IMR-90 (cell line): ENCODE measurements at regions not wholly inside any gene's neighbourhood (a gene's known extent, or its start where the extent isn't known, plus 50 kb on each side); places are given as distances from the start of the nearest gene placed in this dataset.

Experiments
- ATAC-seq: fragments of 200-7000 bp; cut with Tn5 transposase; 2 replicates; pipeline ENCODE4 v1.9.1; 2020; ENCODE audit warnings: low read depth, mild to moderate bottlenecking, moderate library complexity
- BruUV-seq: library from RNA; stranded (reverse); fragments of 400-500 nt; replicated peaks from 2 replicates; lab custom pipeline; 2021; lab: Mats Ljungman, UMichigan
- CTCF ChIA-PET: fragments of 300-600 bp; formaldehyde crosslinking; extraction: SDS; loops from one replicate; lab custom pipeline; 2021; ENCODE audit warnings: antibody characterized with exemption; lab: Yijun Ruan, JAX
- POLR2A ChIA-PET: fragments of 300-600 bp; sonication (Branson Sonifier 250); formaldehyde crosslinking; loops from one replicate; lab custom pipeline; 2022; ENCODE audit warnings: antibody characterized with exemption; ENCODE audit not compliant: unreplicated experiment; lab: Charles Lee
- DNase-seq: peaks from one replicate; pipeline ENCODE4 v3.0.0; 2013
- H2AFZ ChIP-seq: replicated peaks from 2 replicates; pipeline ENCODE3; 2013; ENCODE audit warnings: low read length, mild to moderate bottlenecking; ENCODE audit not compliant: poor library complexity
- H2AK5ac ChIP-seq: 2 replicates; pipeline ENCODE4 v1.6.1; 2013; ENCODE audit warnings: low read depth, low read length, inconsistent platforms
- H2AK9ac ChIP-seq: replicated peaks from 2 replicates; pipeline ENCODE3; 2013; ENCODE audit warnings: mild to moderate bottlenecking, low read depth, low read length, moderate library complexity; ENCODE audit not compliant: poor library complexity
- H2BK120ac ChIP-seq: 2 replicates; pipeline ENCODE4 v1.6.1; 2013; ENCODE audit warnings: low read depth, low read length, inconsistent platforms
- H2BK15ac ChIP-seq: 3 replicates; pipeline ENCODE4 v1.6.1; 2013; ENCODE audit warnings: low read depth, low read length, inconsistent platforms
- H2BK20ac ChIP-seq: 2 replicates; pipeline ENCODE4 v1.6.1; 2013; ENCODE audit warnings: low read depth, mild to moderate bottlenecking, inconsistent platforms, low read length, moderate library complexity
- H2BK5ac ChIP-seq: 2 replicates; pipeline ENCODE4 v1.6.1; 2013; ENCODE audit warnings: mild to moderate bottlenecking, low read depth, low read length, inconsistent platforms; ENCODE audit not compliant: poor library complexity, severe bottlenecking
- H3K14ac ChIP-seq: replicated peaks from 2 replicates; pipeline ENCODE4 v1.6.1; 2013; ENCODE audit warnings: low read depth, low read length, inconsistent platforms
- H3K18ac ChIP-seq: 2 replicates; pipeline ENCODE4 v1.6.1; 2013; ENCODE audit warnings: low read depth, low read length, control low read depth
- H3K23ac ChIP-seq: 2 replicates; pipeline ENCODE4 v1.6.1; 2013; ENCODE audit warnings: low read depth, low read length, inconsistent platforms
- H3K27ac ChIP-seq: 2 replicates; pipeline ENCODE4 v1.5.1; 2013; ENCODE audit warnings: mild to moderate bottlenecking, control low read depth, low read length; ENCODE audit not compliant: insufficient read depth
- H3K27me3 ChIP-seq: 2 replicates; pipeline ENCODE4 v1.6.1; 2013; ENCODE audit warnings: low read length; ENCODE audit not compliant: control insufficient read depth, insufficient read depth
- H3K36me3 ChIP-seq: 2 replicates; pipeline ENCODE4 v1.6.1; 2013; ENCODE audit warnings: low read length, mixed read lengths; ENCODE audit not compliant: control insufficient read depth, insufficient read depth
- H3K4ac ChIP-seq: 2 replicates; pipeline ENCODE4 v1.6.1; 2013; ENCODE audit warnings: low read depth, low read length, inconsistent platforms
- H3K4me1 ChIP-seq: 2 replicates; pipeline ENCODE4 v1.6.1; 2013; ENCODE audit warnings: low read length, mixed read lengths; ENCODE audit not compliant: control insufficient read depth, insufficient read depth
- H3K4me2 ChIP-seq: 2 replicates; pipeline ENCODE4 v1.6.1; 2013; ENCODE audit warnings: low read depth, mild to moderate bottlenecking, control low read depth, low read length, moderate library complexity
- H3K4me3 ChIP-seq: 2 replicates; pipeline ENCODE4 v1.5.1; 2013; ENCODE audit warnings: low read depth, mild to moderate bottlenecking, control low read depth, low read length, moderate library complexity; ENCODE audit not compliant: insufficient read depth
- H3K56ac ChIP-seq: 2 replicates; pipeline ENCODE4 v1.6.1; 2013; ENCODE audit warnings: low read length, inconsistent platforms; ENCODE audit not compliant: insufficient read depth; ENCODE audit errors: extremely low read depth
- H3K79me1 ChIP-seq, 2 experiments: 2 replicates each; pipeline ENCODE4 v1.6.1; 2013; ENCODE audit warnings: low read length in 2 of 2, inconsistent platforms in 1 of 2, low read depth in 1 of 2
- H3K9ac ChIP-seq: 2 replicates; pipeline ENCODE4 v1.6.1; 2013; ENCODE audit warnings: low read depth, low read length, control low read depth
- H3K9me1 ChIP-seq: 2 replicates; pipeline ENCODE4 v1.6.1; 2013; ENCODE audit warnings: low read length, inconsistent platforms; ENCODE audit not compliant: insufficient read depth
- H3K9me3 ChIP-seq: 2 replicates; pipeline ENCODE4 v1.6.1; 2013; ENCODE audit warnings: low read length; ENCODE audit not compliant: control insufficient read depth, insufficient read depth
- H4K20me1 ChIP-seq: 2 replicates; pipeline ENCODE4 v1.6.1; 2013; ENCODE audit warnings: low read length, inconsistent platforms; ENCODE audit not compliant: insufficient read depth
- H4K5ac ChIP-seq: 2 replicates; pipeline ENCODE4 v1.6.1; 2013; ENCODE audit warnings: mild to moderate bottlenecking, low read depth, low read length, control low read depth
- H4K8ac ChIP-seq, 2 experiments: 2 replicates each; pipeline ENCODE4 v1.6.1; 2013; ENCODE audit warnings: low read depth in 2 of 2, low read length in 2 of 2, control low read depth in 1 of 2, inconsistent platforms in 1 of 2
- H4K91ac ChIP-seq: 2 replicates; pipeline ENCODE4 v1.6.1; 2013; ENCODE audit warnings: low read depth, low read length, inconsistent platforms; ENCODE audit not compliant: insufficient read depth
- SMC3 ChIP-seq: fragments of 150-350 bp; IDR thresholded peaks from 2 replicates; pipeline ENCODE4 v1.6.1; 2016; ENCODE audit warnings: low read depth, mild to moderate bottlenecking, antibody characterized with exemption, low read length, moderate library complexity
- WGBS, 2 experiments: methylation state at CpG; one replicate each; pipeline versions ENCODE4 v1.1.5 to v1.1.7; 2013; ENCODE audit warnings: missing lambda C conversion rate in 2 of 2; ENCODE audit not compliant: insufficient read length in 1 of 2; ENCODE audit errors: extremely low coverage in 2 of 2; 5-methylcytosine and 5-hydroxymethylcytosine counted together
- dilution Hi-C: fragments of 300-500 bp; cut with HindIII; formaldehyde crosslinking; loops from one replicate; pipeline ENCODE4 v1.14.3; 2018; ENCODE audit warnings: low sequenced_read_pairs; ENCODE audit not compliant: unreplicated experiment
- in situ Hi-C: fragments of 300-500 bp; cut with MboI; formaldehyde crosslinking; loops from 3 replicates; pipeline ENCODE4 v1.14.3; 2019; ENCODE audit warnings: low sequenced_read_pairs, inconsistent platforms, mixed read lengths
- intact Hi-C: fragments of 100-400 bp; cut with micrococcal nuclease; formaldehyde crosslinking; loops from 2 replicates; pipeline ENCODE4 v1.10.0; 2022

DNA sequence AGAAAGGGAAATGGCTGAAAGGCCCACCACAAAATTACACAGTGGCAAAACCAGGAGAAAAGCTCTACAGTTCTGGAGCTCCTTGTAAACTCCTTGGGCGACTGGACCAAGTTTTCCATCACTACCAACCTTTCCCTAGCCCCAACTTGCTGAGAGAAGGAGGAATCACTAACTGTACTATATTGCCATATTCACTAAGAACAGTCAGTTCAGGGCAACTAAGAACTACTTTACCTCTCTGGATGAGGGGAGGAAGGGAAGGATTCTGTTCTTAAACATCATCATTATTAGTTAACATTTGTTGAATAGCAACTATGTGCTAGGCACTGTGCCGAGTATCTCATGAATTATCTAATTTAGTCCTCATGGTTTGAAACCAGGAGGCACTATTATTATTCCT is 98.1 kb upstream of the SVIL start:
- Histone ChIP-seq H3K14ac (peak overlapping the region; percentile 12; the same call in 1 of the 2 replicates), H2BK20ac (no peak overlapping the region), H3K18ac (no peak overlapping the region), H3K36me3 (peaks cover 2% of the 10 kb centered on the region; the same call in 1 of the 2 replicates), H2BK5ac (no peak overlapping the region), H3K4me2 (no peak overlapping the region), H4K91ac (no peak overlapping the region), H3K4me1 (peaks cover 8% of the 10 kb centered on the region), H3K4ac (no peak overlapping the region), H3K79me1 (peaks cover 41 to 68% of the 10 kb centered on the region in 2 experiments), H2AFZ (no peak overlapping the region), H4K8ac (0 out of 4 replicates have a peak overlapping the region, but pooled peaks of 1 of the 2 experiments have one; percentile 9), H4K20me1 (peaks cover 59% of the 10 kb centered on the region), H3K4me3 (no peak overlapping the region), H4K5ac (no peak overlapping the region), H3K27me3 (no peaks in the 10 kb centered on the region), H2BK120ac (no peak overlapping the region), H3K56ac (no peak overlapping the region), H3K23ac (peak overlapping the region; percentile 39; the same call in 1 of the 2 replicates), H2AK9ac (no peak overlapping the region), H3K9me3 (no peaks in the 10 kb centered on the region), H2BK15ac (no peak overlapping the region), H3K27ac (no peak overlapping the region), H2AK5ac (no peak overlapping the region), H3K9ac (no peak overlapping the region), H3K9me1 (peaks cover 13% of the 10 kb centered on the region)
- TF ChIP-seq SMC3: no peak
- dilution Hi-C loops: no loop called here
- no TSS peak for BruUV-seq
- ChIA-PET POLR2A (no interaction called here), CTCF (no interaction called here)
- in situ Hi-C loops: no loop called here
- DNase-seq: no peak
- no peak for ATAC-seq
- WGBS, 2 experiments: no CpG with 5 or more reads among the region's 2 CpGs
- intact Hi-C loops: no loop called here
